WTC11 (cell line): ENCODE measurements at regions not wholly inside any gene's neighbourhood (a gene's known extent, or its start where the extent isn't known, plus 50 kb on each side); places are given as distances from the start of the nearest gene placed in this dataset.

Experiments used
- ATAC-seq: fragments of 200-7000 bp; cut with Tn5 transposase; 2 replicates; pipeline ENCODE4 v1.10.0; 2021; ENCODE audit warnings: mild to moderate bottlenecking, moderate library complexity
- CTCF ChIA-PET: fragments of 300-600 bp; sonication (Branson Sonifier 250); formaldehyde crosslinking; loops from one replicate; lab custom pipeline; 2021; ENCODE audit warnings: antibody characterized with exemption; lab: Charles Lee
- POLR2A ChIA-PET: fragments of 350-600 bp; sonication (Branson Sonifier 250); formaldehyde crosslinking; loops from one replicate; lab custom pipeline; 2021; ENCODE audit warnings: antibody characterized with exemption; lab: Charles Lee
- DNase-seq: peaks from one replicate; pipeline ENCODE4 v3.0.0; 2021; ENCODE audit warnings: low spot score
- H3K27ac Mint-ChIP-seq: 2 replicates; pipeline ENCODE4 v1.8.0; 2021; ENCODE audit warnings: mixed read lengths
- H3K27me3 Mint-ChIP-seq: 2 replicates; pipeline ENCODE4 v1.8.0; 2021; ENCODE audit warnings: low read depth, mild to moderate bottlenecking, moderate library complexity, mixed read lengths
- H3K36me3 Mint-ChIP-seq: 2 replicates; pipeline ENCODE4 v1.8.0; 2021; ENCODE audit warnings: mixed read lengths
- H3K4me1 Mint-ChIP-seq: 2 replicates; pipeline ENCODE4 v1.8.0; 2022; ENCODE audit warnings: mixed read lengths
- H3K4me3 Mint-ChIP-seq: 2 replicates; pipeline ENCODE4 v1.8.0; 2021; ENCODE audit warnings: mild to moderate bottlenecking, moderate library complexity, mixed read lengths
- H3K9me3 Mint-ChIP-seq: 2 replicates; pipeline ENCODE4 v1.8.0; 2021; ENCODE audit warnings: mixed read lengths
- CBFB ChIP-seq: sonication (generic); formaldehyde crosslinking; IDR thresholded peaks from 2 replicates; pipeline ENCODE4 v1.8.1; 2022; ENCODE audit warnings: mild to moderate bottlenecking, low read depth, missing genetic modification reagents
- CREB1 ChIP-seq: sonication (generic); formaldehyde crosslinking; IDR thresholded peaks from 2 replicates; pipeline ENCODE4 v1.8.0; 2023; ENCODE audit warnings: mild to moderate bottlenecking, missing genetic modification reagents
- ELF4 ChIP-seq: sonication (generic); formaldehyde crosslinking; IDR thresholded peaks from 2 replicates; pipeline ENCODE4 v1.8.1; 2022; ENCODE audit warnings: low read depth, mild to moderate bottlenecking, moderate library complexity, missing genetic modification reagents
- ERG ChIP-seq: fragments of 250-450 bp; sonication (Bioruptor Pico); IDR thresholded peaks from 2 replicates; pipeline ENCODE4 v1.8.0; 2021; ENCODE audit warnings: mild to moderate bottlenecking
- ETV6 ChIP-seq: sonication (generic); formaldehyde crosslinking; IDR thresholded peaks from 2 replicates; pipeline ENCODE4 v1.8.1; 2022; ENCODE audit warnings: mild to moderate bottlenecking, missing genetic modification reagents
- FOXJ3 ChIP-seq: sonication (generic); formaldehyde crosslinking; IDR thresholded peaks from 2 replicates; pipeline ENCODE4 v1.9.0; 2021; ENCODE audit warnings: missing genetic modification reagents, mild to moderate bottlenecking, borderline replicate concordance
- HMGXB4 ChIP-seq: sonication (generic); formaldehyde crosslinking; IDR thresholded peaks from 2 replicates; pipeline ENCODE4 v1.8.1; 2023; ENCODE audit warnings: mild to moderate bottlenecking, moderate library complexity, missing genetic modification reagents
- MXD4 ChIP-seq: fragments of 250-450 bp; sonication (Bioruptor Pico); IDR thresholded peaks from 2 replicates; pipeline ENCODE4 v1.8.0; 2021; ENCODE audit warnings: mild to moderate bottlenecking, moderate library complexity, borderline replicate concordance
- MYBL2 ChIP-seq: sonication (generic); formaldehyde crosslinking; IDR thresholded peaks from 2 replicates; pipeline ENCODE4 v1.8.1; 2023; ENCODE audit warnings: mild to moderate bottlenecking, moderate library complexity, missing genetic modification reagents
- NFATC4 ChIP-seq: fragments of 250-450 bp; sonication (Bioruptor Pico); IDR thresholded peaks from 2 replicates; pipeline ENCODE4 v1.9.0; 2021; ENCODE audit warnings: mild to moderate bottlenecking
- NR2C2 ChIP-seq: sonication (generic); formaldehyde crosslinking; IDR thresholded peaks from 2 replicates; pipeline ENCODE4 v1.8.0; 2022; ENCODE audit warnings: mild to moderate bottlenecking, missing genetic modification reagents
- RORB ChIP-seq: fragments of 250-450 bp; sonication (Bioruptor Pico); IDR thresholded peaks from 2 replicates; pipeline ENCODE4 v1.9.0; 2021; ENCODE audit warnings: mild to moderate bottlenecking
- SMAD4 ChIP-seq: sonication (generic); formaldehyde crosslinking; IDR thresholded peaks from 2 replicates; pipeline ENCODE4 v1.8.0; 2022; ENCODE audit warnings: mild to moderate bottlenecking, missing genetic modification reagents
- TCF7 ChIP-seq: sonication (generic); formaldehyde crosslinking; IDR thresholded peaks from 2 replicates; pipeline ENCODE4 v1.8.0; 2022; ENCODE audit warnings: mild to moderate bottlenecking, low read depth, missing genetic modification reagents, moderate library complexity
- TEAD4 ChIP-seq: sonication (generic); formaldehyde crosslinking; IDR thresholded peaks from 2 replicates; pipeline ENCODE4 v1.8.0; 2022; ENCODE audit warnings: mild to moderate bottlenecking, missing genetic modification reagents
- ZNF219 ChIP-seq: sonication (generic); formaldehyde crosslinking; IDR thresholded peaks from 2 replicates; pipeline ENCODE4 v1.8.0; 2023; ENCODE audit warnings: missing genetic modification reagents, mild to moderate bottlenecking, borderline replicate concordance
- ZNF317 ChIP-seq: sonication (generic); formaldehyde crosslinking; IDR thresholded peaks from 2 replicates; pipeline ENCODE4 v1.8.1; 2023; ENCODE audit warnings: low read depth, mild to moderate bottlenecking, moderate library complexity, missing genetic modification reagents, borderline replicate concordance
- ZNF423 ChIP-seq: fragments of 250-450 bp; sonication (Bioruptor Pico); IDR thresholded peaks from 2 replicates; pipeline ENCODE4 v2.1.2; 2022; ENCODE audit warnings: mild to moderate bottlenecking, moderate library complexity
- ZNF532 ChIP-seq: fragments of 250-450 bp; sonication (Bioruptor Pico); IDR thresholded peaks from 2 replicates; pipeline ENCODE4 v1.9.0; 2021; ENCODE audit warnings: mild to moderate bottlenecking, borderline replicate concordance
- TF ChIP-seq, protein P1 (sequence below): sonication (generic); formaldehyde crosslinking; IDR thresholded peaks from 2 replicates; pipeline ENCODE4 v1.8.0; 2022; ENCODE audit warnings: mild to moderate bottlenecking, missing genetic modification reagents

DNA sequence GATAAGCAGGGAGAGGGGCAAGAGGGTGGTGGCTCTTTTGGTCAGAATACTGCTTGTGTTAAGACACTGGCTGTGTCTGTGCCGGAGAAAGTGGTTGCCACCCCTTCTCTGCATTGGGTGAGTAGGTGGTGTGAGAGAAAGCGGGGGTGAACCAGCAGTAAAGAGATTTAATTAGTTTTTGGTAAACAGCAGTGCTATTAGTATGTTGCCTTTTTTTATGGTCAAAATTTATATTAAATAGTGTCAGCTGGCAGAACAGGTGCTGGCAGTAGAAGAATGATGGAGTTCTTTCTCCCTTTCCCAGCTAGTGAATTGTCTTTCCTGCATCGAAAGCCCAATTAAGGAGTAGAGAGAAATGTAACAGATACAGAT lies 181.6 kb downstream of the LARP7 start:
- H3K27ac Mint-ChIP-seq = peak overlapping the region; percentile 71
- H3K36me3 Mint-ChIP-seq = peaks cover 9% of the 10 kb centered on the region
- no peaks in the 10 kb centered on the region for H3K27me3 Mint-ChIP-seq
- H3K4me1 Mint-ChIP-seq = peaks cover 21% of the 10 kb centered on the region
- ChIA-PET POLR2A (interaction anchor here (1.1 to 1.6 kb wide), 2 partner anchors 36 to 99 kb away, joined by 3 read pairs; no protein-coding TSS in a partner anchor), CTCF (interaction anchor here (0.9 to 1.7 kb wide), 3 partner anchors 53 to 122 kb away, joined by 3 to 13 read pairs (median 10); no protein-coding TSS in a partner anchor)
- DNase-seq (no peak), ATAC-seq (peak; percentile 15)
- peaks cover 8% of the 10 kb centered on the region for H3K9me3 Mint-ChIP-seq
- H3K4me3 Mint-ChIP-seq = peak overlapping the region; percentile 58
- TF ChIP-seq CREB1 (CRISPR knock-in tag) (no peak), TEAD4 (no peak), TCF7 (CRISPR knock-in tag) (no peak), ZNF532 (CRISPR knock-in tag) (no peak), NR2C2 (CRISPR knock-in tag) (no peak), NFATC4 (CRISPR knock-in tag) (no peak), RORB (CRISPR knock-in tag) (no peak)
- TF ChIP-seq, protein P1, sequence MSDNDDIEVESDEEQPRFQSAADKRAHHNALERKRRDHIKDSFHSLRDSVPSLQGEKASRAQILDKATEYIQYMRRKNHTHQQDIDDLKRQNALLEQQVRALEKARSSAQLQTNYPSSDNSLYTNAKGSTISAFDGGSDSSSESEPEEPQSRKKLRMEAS (CRISPR knock-in tag) = no peak

DNA sequence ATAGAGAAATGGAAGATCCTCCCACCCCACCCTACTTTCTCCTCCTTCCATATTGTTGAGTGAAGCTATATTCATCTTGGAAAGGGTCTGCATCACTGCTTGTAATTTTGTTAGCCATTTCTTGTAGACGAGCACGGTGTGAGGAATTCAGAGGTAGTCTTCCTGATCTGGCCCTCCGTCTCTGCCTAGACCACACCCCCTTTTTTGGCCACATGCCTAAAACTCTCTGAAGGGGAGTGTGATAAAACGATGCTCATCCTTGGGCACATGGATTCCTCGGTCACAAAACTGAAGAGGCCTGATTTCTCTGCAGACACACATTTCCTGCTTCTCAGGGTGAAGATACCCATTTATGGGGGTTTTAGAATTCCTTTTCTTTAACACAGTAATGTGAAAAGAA lies 182.8 kb downstream of the LARP7 start:
- peaks cover 9% of the 10 kb centered on the region for H3K36me3 Mint-ChIP-seq

More for the DNA sequence above, 182.8 kb downstream of the LARP7 start:
- ChIA-PET CTCF (no interaction called here), POLR2A (no interaction called here)
- ATAC-seq (no peak), DNase-seq (no peak)
- Mint-ChIP-seq H3K9me3 (peaks cover 1% of the 10 kb centered on the region), H3K4me1 (peaks cover 21% of the 10 kb centered on the region), H3K27ac (peak overlapping the region; percentile 61; the same call in 1 of the 2 replicates), H3K4me3 (no peak overlapping the region), H3K27me3 (no peaks in the 10 kb centered on the region)
- TF ChIP-seq ZNF317 (CRISPR knock-in tag) (no peak), ERG (CRISPR knock-in tag) (no peak), HMGXB4 (CRISPR knock-in tag) (no peak), FOXJ3 (CRISPR knock-in tag) (no peak), ELF4 (no peak), SMAD4 (CRISPR knock-in tag) (no peak), ETV6 (CRISPR knock-in tag) (no peak), ZNF423 (CRISPR knock-in tag) (no peak), MYBL2 (no peak), ZNF219 (CRISPR knock-in tag) (no peak), MXD4 (CRISPR knock-in tag) (no peak), CBFB (CRISPR knock-in tag) (no peak)
